GM23338 (cell line): ENCODE measurements at regions not wholly inside any gene's neighbourhood (a gene's known extent, or its start where the extent isn't known, plus 50 kb on each side); places are given as distances from the start of the nearest gene placed in this dataset.

Source experiments
- ATAC-seq: fragments of 200-7000 bp; cut with Tn5 transposase; 3 replicates; pipeline ENCODE4 v1.9.1; 2020
- DNase-seq: peaks from one replicate; pipeline ENCODE4 v3.0.0-alpha.2; 2015; ENCODE audit warnings: low spot score
- H2AFZ ChIP-seq: fragments of 200-600 bp; sonication (generic); 2 replicates; pipeline ENCODE4 v1.8.0; 2016; ENCODE audit warnings: antibody characterized with exemption, mild to moderate bottlenecking, moderate library complexity
- H3F3A ChIP-seq: fragments of 200-600 bp; sonication (generic); replicated peaks from 2 replicates; pipeline ENCODE4 v1.8.0; 2017; ENCODE audit warnings: antibody characterized with exemption, mixed run types, low read depth
- H3K27ac ChIP-seq: fragments of 200-600 bp; sonication (generic); 2 replicates; pipeline ENCODE4 v1.6.1; 2016; ENCODE audit warnings: low read depth
- H3K27me3 ChIP-seq: fragments of 200-600 bp; sonication (generic); 2 replicates; pipeline ENCODE4 v1.8.0; 2016; ENCODE audit warnings: mild to moderate bottlenecking, mixed run types, moderate library complexity; ENCODE audit not compliant: insufficient read depth
- H3K36me3 ChIP-seq: fragments of 200-600 bp; sonication (generic); 2 replicates; pipeline ENCODE4 v1.8.0; 2016; ENCODE audit warnings: mild to moderate bottlenecking; ENCODE audit not compliant: insufficient read depth
- H3K4me1 ChIP-seq: fragments of 200-600 bp; sonication (generic); 2 replicates; pipeline ENCODE4 v1.8.0; 2016; ENCODE audit warnings: mild to moderate bottlenecking, moderate library complexity; ENCODE audit not compliant: insufficient read depth
- H3K4me2 ChIP-seq: fragments of 200-600 bp; sonication (generic); 2 replicates; pipeline ENCODE4 v1.7.1; 2017; ENCODE audit warnings: mixed run types
- H3K4me3 ChIP-seq: fragments of 200-600 bp; sonication (generic); 2 replicates; pipeline ENCODE4 v1.6.1; 2016; ENCODE audit warnings: mixed run types
- H3K79me2 ChIP-seq: fragments of 200-600 bp; sonication (generic); replicated peaks from 2 replicates; pipeline ENCODE4 v1.8.0; 2017; ENCODE audit warnings: mild to moderate bottlenecking; ENCODE audit not compliant: insufficient read depth
- H3K9me2 ChIP-seq: fragments of 200-600 bp; sonication (generic); 2 replicates; pipeline ENCODE4 v1.8.0; 2017; ENCODE audit not compliant: insufficient read depth
- H4K20me1 ChIP-seq: fragments of 200-600 bp; sonication (generic); replicated peaks from 2 replicates; pipeline ENCODE4 v1.8.0; 2017; ENCODE audit warnings: mild to moderate bottlenecking; ENCODE audit not compliant: insufficient read depth
- H3K27ac Mint-ChIP-seq: 2 replicates; pipeline ENCODE4 v1.8.0; 2020; ENCODE audit warnings: inconsistent platforms, mild to moderate bottlenecking, moderate library complexity, mixed read lengths
- H3K27me3 Mint-ChIP-seq: 3 replicates; pipeline ENCODE4 v1.8.0; 2022; ENCODE audit warnings: low read depth, mild to moderate bottlenecking, moderate library complexity, mixed read lengths, inconsistent platforms; ENCODE audit not compliant: insufficient read depth, poor library complexity
- H3K36me3 Mint-ChIP-seq: 3 replicates; pipeline ENCODE4 v1.8.0; 2021; ENCODE audit warnings: low read depth, mild to moderate bottlenecking, inconsistent platforms, moderate library complexity, mixed read lengths
- H3K4me1 Mint-ChIP-seq: 3 replicates; pipeline ENCODE4 v1.8.0; 2020; ENCODE audit warnings: mild to moderate bottlenecking, inconsistent platforms, mixed read lengths
- H3K4me3 Mint-ChIP-seq: 3 replicates; pipeline ENCODE4 v1.8.0; 2021; ENCODE audit warnings: moderate library complexity, mild to moderate bottlenecking, inconsistent platforms, mixed read lengths
- H3K9me3 Mint-ChIP-seq: 3 replicates; pipeline ENCODE4 v1.8.0; 2020; ENCODE audit warnings: moderate library complexity, mild to moderate bottlenecking, inconsistent platforms, mixed read lengths
- EZH2 ChIP-seq: fragments of 200-600 bp; sonication (generic); IDR thresholded peaks from one replicate; pipeline ENCODE4 v1.8.0; 2017; ENCODE audit warnings: antibody characterized with exemption, mild to moderate bottlenecking, low read depth; ENCODE audit not compliant: unreplicated experiment
- EZH2phosphoT487 ChIP-seq: fragments of 200-600 bp; sonication (generic); IDR thresholded peaks from one replicate; pipeline ENCODE4 v1.8.1; 2018; ENCODE audit warnings: antibody characterized with exemption; ENCODE audit not compliant: unreplicated experiment
- JUNB ChIP-seq: IDR thresholded peaks from one replicate; pipeline ENCODE4 v1.6.1; 2016; ENCODE audit warnings: antibody characterized with exemption; ENCODE audit not compliant: unreplicated experiment
- POLR2AphosphoS5 ChIP-seq: IDR thresholded peaks from 2 replicates; pipeline ENCODE4 v1.6.1; 2016; ENCODE audit warnings: antibody characterized with exemption, low read depth
- STAT1 ChIP-seq: IDR thresholded peaks from one replicate; pipeline ENCODE4 v1.6.1; 2016; ENCODE audit warnings: antibody characterized with exemption; ENCODE audit not compliant: unreplicated experiment
- ZNF114 ChIP-seq: fragments of 250-450 bp; sonication (Bioruptor Pico); IDR thresholded peaks from 2 replicates; pipeline ENCODE4 v1.5.0; 2020; ENCODE audit warnings: mild to moderate bottlenecking, moderate library complexity
- ZNF331 ChIP-seq: fragments of 250-450 bp; sonication (Bioruptor Pico); IDR thresholded peaks from 2 replicates; pipeline ENCODE4 v1.5.0; 2020; ENCODE audit warnings: low read depth, mild to moderate bottlenecking, moderate library complexity
- TF ChIP-seq, protein P1 (sequence below): IDR thresholded peaks from 2 replicates; pipeline ENCODE4 v1.6.1; 2016; ENCODE audit warnings: antibody characterized with exemption
- TF ChIP-seq, protein P2 (sequence below): fragments of 250-450 bp; sonication (Bioruptor Pico); IDR thresholded peaks from 2 replicates; pipeline ENCODE4 v1.5.0; 2020; ENCODE audit warnings: mild to moderate bottlenecking, moderate library complexity
- TF ChIP-seq, protein P3 (sequence below): IDR thresholded peaks from one replicate; pipeline ENCODE4 v1.6.1; 2018; ENCODE audit warnings: antibody characterized with exemption; ENCODE audit not compliant: unreplicated experiment

DNA sequence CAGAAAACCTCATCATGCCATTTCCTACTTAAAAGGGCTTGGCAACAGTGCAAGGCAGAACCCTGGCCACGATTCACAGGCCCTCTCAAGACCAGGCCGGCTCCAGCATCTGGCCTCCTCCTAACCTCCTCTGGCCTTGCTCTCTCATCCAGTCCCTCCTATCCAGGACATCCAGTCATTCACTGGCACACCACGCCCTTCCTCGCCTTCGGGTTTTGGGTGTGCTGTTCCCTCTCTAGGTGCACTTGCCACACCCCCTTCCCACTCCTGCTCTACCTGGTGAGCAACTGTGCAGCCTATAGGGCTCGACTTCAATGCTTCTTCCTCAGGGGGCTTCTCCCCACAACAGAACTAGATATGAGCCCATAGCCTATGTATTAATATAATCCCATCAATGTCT is 317.1 kb downstream of the ARRDC4 start:
- H3K79me2 ChIP-seq, result no peaks in the 10 kb centered on the region
- 0 out of 2 replicates have a peak, but pooled peaks cover 6% of the 10 kb centered on the region for H3K9me2 ChIP-seq
- no peaks in the 10 kb centered on the region for H3F3A ChIP-seq
- no peaks in the 10 kb centered on the region for H4K20me1 ChIP-seq
- H3K36me3 ChIP-seq, result no peaks in the 10 kb centered on the region
- H3K27ac ChIP-seq, result no peak overlapping the region
- H2AFZ ChIP-seq, result no peak overlapping the region
- no peak overlapping the region for H3K27ac Mint-ChIP-seq
- no peak overlapping the region for H3K4me2 ChIP-seq
- H3K4me1 Mint-ChIP-seq, result peaks cover 7% of the 10 kb centered on the region
- H3K4me3 Mint-ChIP-seq, result no peak overlapping the region
- TF ChIP-seq ZNF114 (CRISPR knock-in tag) (no peak), POLR2AphosphoS5 (no peak), EZH2 (no peak)
- H3K9me3 Mint-ChIP-seq, result no peaks in the 10 kb centered on the region; the same call in 2 of the 3 replicates
- H3K4me3 ChIP-seq, result no peak overlapping the region
- DNase-seq, result no peak
- no peaks in the 10 kb centered on the region for H3K4me1 ChIP-seq
- H3K27me3 ChIP-seq, result no peaks in the 10 kb centered on the region
- no peaks in the 10 kb centered on the region; the same call in 2 of the 3 replicates for H3K36me3 Mint-ChIP-seq
- no peak for ATAC-seq
- H3K27me3 Mint-ChIP-seq, result no peaks in the 10 kb centered on the region

DNA sequence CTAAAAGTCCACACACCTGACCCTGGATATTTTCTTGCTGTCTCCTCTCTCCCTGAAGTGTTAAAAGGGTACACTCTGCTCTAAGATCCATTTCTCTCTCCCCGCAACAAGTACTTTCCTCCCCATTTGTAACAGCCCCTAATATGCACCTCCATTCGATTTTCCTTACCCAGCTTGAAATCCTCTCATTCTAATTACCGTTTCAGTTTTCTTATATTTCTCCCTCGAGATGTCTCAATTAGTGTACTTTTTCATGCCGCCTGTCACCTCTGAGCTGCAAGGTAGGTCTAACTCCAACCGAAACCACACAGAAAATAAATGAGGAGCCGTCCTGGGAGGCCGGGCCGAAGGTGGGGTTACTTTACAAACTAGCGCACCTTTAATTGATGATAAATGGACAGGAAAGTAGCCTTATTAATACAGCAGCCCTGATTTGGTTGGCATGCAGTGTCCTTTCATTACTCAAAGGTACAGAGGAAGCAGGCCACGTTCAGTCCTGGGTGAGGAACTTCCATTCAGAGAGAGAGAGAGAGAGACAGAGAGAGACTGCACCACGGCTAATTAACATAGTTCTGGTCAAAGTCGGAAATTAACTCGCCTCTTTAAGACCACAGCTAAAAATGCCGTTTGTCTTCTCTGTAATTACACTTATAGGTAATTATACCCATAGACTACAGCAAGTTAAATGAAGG is 319.9 kb downstream of the ARRDC4 start:
- Histone ChIP-seq H3K9me2 (0 out of 2 replicates have a peak, but pooled peaks cover 6% of the 10 kb centered on the region), H3K27ac (no peak overlapping the region), H3K36me3 (no peaks in the 10 kb centered on the region), H3K27me3 (no peaks in the 10 kb centered on the region), H3F3A (no peaks in the 10 kb centered on the region), H3K4me2 (no peak overlapping the region), H3K79me2 (no peaks in the 10 kb centered on the region), H2AFZ (peak overlapping the region; percentile 67; the same call in 1 of the 2 replicates), H3K4me1 (no peaks in the 10 kb centered on the region), H4K20me1 (no peaks in the 10 kb centered on the region), H3K4me3 (no peak overlapping the region)
- Mint-ChIP-seq H3K4me1 (peaks cover 13% of the 10 kb centered on the region), H3K27me3 (no peaks in the 10 kb centered on the region), H3K36me3 (no peaks in the 10 kb centered on the region), H3K4me3 (no peak overlapping the region), H3K27ac (no peak overlapping the region), H3K9me3 (no peaks in the 10 kb centered on the region; the same call in 2 of the 3 replicates)
- DNase-seq (no peak), ATAC-seq (no peak)
- TF ChIP-seq ZNF331 (no peak), EZH2phosphoT487 (no peak), JUNB (no peak), ZNF114 (CRISPR knock-in tag) (no peak), POLR2AphosphoS5 (no peak), STAT1 (no peak)
- TF ChIP-seq, protein P1, sequence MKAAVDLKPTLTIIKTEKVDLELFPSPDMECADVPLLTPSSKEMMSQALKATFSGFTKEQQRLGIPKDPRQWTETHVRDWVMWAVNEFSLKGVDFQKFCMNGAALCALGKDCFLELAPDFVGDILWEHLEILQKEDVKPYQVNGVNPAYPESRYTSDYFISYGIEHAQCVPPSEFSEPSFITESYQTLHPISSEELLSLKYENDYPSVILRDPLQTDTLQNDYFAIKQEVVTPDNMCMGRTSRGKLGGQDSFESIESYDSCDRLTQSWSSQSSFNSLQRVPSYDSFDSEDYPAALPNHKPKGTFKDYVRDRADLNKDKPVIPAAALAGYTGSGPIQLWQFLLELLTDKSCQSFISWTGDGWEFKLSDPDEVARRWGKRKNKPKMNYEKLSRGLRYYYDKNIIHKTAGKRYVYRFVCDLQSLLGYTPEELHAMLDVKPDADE, result no peak
- TF ChIP-seq, protein P2, sequence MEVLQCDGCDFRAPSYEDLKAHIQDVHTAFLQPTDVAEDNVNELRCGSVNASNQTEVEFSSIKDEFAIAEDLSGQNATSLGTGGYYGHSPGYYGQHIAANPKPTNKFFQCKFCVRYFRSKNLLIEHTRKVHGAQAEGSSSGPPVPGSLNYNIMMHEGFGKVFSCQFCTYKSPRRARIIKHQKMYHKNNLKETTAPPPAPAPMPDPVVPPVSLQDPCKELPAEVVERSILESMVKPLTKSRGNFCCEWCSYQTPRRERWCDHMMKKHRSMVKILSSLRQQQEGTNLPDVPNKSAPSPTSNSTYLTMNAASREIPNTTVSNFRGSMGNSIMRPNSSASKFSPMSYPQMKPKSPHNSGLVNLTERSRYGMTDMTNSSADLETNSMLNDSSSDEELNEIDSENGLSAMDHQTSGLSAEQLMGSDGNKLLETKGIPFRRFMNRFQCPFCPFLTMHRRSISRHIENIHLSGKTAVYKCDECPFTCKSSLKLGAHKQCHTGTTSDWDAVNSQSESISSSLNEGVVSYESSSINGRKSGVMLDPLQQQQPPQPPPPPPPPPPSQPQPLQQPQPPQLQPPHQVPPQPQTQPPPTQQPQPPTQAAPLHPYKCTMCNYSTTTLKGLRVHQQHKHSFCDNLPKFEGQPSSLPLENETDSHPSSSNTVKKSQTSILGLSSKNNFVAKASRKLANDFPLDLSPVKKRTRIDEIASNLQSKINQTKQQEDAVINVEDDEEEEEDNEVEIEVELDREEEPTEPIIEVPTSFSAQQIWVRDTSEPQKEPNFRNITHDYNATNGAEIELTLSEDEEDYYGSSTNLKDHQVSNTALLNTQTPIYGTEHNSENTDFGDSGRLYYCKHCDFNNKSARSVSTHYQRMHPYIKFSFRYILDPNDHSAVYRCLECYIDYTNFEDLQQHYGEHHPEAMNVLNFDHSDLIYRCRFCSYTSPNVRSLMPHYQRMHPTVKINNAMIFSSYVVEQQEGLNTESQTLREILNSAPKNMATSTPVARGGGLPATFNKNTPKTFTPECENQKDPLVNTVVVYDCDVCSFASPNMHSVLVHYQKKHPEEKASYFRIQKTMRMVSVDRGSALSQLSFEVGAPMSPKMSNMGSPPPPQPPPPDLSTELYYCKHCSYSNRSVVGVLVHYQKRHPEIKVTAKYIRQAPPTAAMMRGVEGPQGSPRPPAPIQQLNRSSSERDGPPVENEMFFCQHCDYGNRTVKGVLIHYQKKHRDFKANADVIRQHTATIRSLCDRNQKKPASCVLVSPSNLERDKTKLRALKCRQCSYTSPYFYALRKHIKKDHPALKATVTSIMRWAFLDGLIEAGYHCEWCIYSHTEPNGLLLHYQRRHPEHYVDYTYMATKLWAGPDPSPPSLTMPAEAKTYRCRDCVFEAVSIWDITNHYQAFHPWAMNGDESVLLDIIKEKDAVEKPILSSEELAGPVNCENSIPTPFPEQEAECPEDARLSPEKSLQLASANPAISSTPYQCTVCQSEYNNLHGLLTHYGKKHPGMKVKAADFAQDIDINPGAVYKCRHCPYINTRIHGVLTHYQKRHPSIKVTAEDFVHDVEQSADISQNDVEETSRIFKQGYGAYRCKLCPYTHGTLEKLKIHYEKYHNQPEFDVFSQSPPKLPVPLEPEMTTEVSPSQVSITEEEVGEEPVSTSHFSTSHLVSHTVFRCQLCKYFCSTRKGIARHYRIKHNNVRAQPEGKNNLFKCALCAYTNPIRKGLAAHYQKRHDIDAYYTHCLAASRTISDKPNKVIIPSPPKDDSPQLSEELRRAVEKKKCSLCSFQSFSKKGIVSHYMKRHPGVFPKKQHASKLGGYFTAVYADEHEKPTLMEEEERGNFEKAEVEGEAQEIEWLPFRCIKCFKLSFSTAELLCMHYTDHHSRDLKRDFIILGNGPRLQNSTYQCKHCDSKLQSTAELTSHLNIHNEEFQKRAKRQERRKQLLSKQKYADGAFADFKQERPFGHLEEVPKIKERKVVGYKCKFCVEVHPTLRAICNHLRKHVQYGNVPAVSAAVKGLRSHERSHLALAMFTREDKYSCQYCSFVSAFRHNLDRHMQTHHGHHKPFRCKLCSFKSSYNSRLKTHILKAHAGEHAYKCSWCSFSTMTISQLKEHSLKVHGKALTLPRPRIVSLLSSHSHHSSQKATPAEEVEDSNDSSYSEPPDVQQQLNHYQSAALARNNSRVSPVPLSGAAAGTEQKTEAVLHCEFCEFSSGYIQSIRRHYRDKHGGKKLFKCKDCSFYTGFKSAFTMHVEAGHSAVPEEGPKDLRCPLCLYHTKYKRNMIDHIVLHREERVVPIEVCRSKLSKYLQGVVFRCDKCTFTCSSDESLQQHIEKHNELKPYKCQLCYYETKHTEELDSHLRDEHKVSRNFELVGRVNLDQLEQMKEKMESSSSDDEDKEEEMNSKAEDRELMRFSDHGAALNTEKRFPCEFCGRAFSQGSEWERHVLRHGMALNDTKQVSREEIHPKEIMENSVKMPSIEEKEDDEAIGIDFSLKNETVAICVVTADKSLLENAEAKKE (CRISPR knock-in tag), result no peak
- TF ChIP-seq, protein P3, sequence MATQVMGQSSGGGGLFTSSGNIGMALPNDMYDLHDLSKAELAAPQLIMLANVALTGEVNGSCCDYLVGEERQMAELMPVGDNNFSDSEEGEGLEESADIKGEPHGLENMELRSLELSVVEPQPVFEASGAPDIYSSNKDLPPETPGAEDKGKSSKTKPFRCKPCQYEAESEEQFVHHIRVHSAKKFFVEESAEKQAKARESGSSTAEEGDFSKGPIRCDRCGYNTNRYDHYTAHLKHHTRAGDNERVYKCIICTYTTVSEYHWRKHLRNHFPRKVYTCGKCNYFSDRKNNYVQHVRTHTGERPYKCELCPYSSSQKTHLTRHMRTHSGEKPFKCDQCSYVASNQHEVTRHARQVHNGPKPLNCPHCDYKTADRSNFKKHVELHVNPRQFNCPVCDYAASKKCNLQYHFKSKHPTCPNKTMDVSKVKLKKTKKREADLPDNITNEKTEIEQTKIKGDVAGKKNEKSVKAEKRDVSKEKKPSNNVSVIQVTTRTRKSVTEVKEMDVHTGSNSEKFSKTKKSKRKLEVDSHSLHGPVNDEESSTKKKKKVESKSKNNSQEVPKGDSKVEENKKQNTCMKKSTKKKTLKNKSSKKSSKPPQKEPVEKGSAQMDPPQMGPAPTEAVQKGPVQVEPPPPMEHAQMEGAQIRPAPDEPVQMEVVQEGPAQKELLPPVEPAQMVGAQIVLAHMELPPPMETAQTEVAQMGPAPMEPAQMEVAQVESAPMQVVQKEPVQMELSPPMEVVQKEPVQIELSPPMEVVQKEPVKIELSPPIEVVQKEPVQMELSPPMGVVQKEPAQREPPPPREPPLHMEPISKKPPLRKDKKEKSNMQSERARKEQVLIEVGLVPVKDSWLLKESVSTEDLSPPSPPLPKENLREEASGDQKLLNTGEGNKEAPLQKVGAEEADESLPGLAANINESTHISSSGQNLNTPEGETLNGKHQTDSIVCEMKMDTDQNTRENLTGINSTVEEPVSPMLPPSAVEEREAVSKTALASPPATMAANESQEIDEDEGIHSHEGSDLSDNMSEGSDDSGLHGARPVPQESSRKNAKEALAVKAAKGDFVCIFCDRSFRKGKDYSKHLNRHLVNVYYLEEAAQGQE, result no peak
